ENCODE measurements at regions not wholly inside any gene's neighbourhood (a gene's known extent, or its start where the extent isn't known, plus 50 kb on each side); places are given as distances from the start of the nearest gene placed in this dataset.
"Not testable (repeated sequence)": the region's sequence is repeated elsewhere in the genome, so short reads cannot be mapped to it uniquely, and the experiment has no call there.

- peak; percentile 93 for DNase-seq
Measured at GRCh38 chr10:84946904-84947303, 618.5 kb downstream of the CCSER2 start.

DNA sequence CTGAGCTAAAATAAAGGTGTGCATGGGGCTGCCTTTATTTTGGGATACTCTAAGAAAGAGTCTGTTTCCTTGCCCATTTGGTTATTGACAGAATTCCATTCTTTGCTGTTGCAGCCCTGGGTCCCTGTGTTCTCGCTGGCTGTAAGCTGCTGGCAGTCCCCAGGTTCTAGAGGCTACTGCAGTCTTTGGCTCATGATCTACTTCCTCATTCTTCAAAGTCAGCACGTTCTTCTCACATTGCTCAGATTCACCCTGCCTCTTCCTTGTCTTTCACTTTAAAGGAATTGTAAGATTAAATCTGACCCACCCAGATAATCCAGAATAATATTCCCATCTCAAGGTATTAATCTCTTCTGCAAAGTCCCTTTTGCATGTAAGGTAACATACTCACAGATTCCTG is 620.3 kb downstream of the CCSER2 start:
- DNase-seq = no peak

- no peak for DNase-seq
Measured at GRCh38 chr10:84951616-84952015, 623.2 kb downstream of the CCSER2 start.

DNA sequence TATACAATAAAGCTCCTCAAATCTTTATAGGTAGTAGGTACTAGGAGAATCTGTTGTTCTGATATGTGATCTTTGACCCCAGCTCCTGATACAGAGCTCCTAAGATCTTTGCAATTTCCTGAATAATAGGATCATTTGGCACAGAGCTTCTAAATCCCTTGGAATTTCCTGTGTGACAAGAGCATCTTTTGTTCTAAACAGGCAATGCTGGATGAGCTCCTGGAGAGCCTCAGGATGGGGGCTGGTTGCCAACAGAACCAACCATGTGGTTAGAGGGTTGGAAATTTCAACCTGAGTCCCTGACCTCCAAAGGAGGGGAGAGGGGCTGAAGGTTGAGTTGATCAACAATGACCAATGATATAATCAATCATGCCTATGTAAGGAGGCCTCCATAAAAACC is 629.0 kb downstream of the CCSER2 start:
- DNase-seq = no peak

DNA sequence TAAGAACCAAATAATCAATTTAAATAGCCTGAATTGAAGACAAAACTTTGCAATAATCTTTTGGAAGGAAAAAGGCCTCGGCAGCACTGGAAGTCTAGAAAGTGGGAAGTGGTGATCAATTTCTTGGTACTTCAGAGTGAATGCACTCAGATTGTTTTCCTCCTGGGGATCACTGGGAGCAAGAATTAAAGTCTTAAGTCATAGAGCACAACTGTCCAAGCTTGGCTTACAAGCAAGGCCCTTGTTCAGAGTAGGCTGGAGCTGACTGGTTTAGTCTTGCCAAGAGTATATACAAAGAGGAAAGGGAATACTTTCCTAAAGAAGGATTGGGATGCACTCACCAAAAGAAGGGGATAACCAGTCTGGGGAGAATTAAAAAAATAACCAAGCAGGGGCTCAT is 637.1 kb downstream of the CCSER2 start:
- no peak for DNase-seq

GRCh38 chr10:84966708-84967441 is 638.5 kb downstream of the CCSER2 start:
- DNase-seq = no peak

DNA sequence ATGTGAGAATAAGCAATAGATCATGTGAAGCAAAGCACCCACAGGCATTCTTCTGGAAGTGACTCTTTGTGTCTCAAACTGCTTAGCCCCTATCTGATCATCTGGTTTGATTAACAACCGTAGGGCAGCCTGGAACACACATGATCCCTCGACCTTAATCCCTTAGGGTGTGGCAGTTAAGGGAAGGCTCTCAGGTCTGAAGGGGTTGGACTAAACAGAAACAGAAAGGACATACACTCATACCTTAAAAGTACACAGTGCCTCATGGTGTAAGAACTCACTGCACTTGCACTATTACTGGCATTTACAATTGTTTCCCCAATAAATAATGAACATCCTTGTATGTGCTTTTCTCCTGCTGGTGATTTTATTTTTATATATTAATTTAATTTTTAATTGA is 640.9 kb downstream of the CCSER2 start:
- not testable (repeated sequence) for DNase-seq

DNA sequence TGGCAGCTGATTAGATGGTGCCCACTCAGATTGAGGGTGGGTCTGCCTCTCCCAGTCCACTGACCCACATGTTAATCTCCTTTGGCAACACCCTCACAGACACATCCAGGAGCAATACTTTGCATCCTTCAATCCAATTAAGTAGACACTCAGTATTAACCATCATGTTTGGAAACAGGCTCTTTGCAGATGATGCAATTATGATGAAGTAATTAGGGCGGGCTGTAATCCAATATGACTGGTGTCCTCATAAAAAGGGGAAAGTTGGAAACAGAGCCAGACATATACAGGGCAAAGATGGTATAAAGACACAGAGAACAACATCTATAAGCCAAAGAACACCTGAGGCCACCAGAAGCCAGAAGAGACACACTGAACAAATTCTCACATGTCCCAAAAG is 658.6 kb downstream of the CCSER2 start:
- DNase-seq = no peak

DNA sequence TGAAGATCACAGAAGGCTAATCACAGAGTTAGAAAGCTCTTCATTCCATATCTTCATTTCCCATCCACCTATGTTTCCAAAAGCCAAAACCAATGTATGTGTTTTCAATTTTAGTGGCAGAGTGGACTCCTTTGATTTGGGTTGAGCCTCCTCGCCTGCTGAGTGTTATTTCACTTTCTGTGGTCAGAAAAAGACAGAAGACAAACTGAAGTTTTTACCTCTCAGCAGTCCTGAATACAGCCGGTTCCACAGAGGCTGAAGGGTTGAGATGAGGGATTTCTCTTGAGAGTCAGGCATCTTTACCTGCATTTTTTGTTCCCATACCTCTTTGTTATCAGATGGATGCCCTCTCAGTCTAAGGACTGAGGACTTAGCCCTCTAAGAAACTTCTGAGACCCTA is 659.6 kb downstream of the CCSER2 start:
- DNase-seq = no peak

- DNase-seq = no peak
Measured at GRCh38 chr10:84990713-84991112, 662.3 kb downstream of the CCSER2 start.

DNA sequence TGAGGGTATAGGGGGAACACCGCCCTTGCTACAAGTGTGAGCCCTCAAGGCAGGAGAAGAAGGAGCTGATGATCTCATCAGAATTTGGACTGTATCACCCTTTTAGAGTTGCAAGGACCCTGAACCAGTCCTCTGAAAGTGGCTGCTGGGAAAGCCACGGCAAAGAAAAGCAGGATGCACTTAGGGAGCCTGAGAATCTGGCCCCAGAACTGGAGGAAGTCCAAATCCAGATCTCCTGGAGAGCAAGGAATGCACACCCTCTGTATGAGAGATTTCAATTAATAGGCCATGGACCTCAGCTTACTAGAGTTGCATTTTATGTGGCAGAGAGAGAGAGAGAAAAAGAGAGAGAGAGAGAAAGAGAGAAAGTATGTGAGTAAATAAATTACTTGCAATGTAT is 662.9 kb downstream of the CCSER2 start:
- no peak for DNase-seq

GRCh38 chr10:84993251-84994035 is 665.1 kb downstream of the CCSER2 start:
- DNase-seq = no peak

GRCh38 chr10:84994722-84995121 is 666.3 kb downstream of the CCSER2 start:
- DNase-seq = no peak

GRCh38 chr10:84996580-84996979 is 668.2 kb downstream of the CCSER2 start:
- DNase-seq = no peak

DNA sequence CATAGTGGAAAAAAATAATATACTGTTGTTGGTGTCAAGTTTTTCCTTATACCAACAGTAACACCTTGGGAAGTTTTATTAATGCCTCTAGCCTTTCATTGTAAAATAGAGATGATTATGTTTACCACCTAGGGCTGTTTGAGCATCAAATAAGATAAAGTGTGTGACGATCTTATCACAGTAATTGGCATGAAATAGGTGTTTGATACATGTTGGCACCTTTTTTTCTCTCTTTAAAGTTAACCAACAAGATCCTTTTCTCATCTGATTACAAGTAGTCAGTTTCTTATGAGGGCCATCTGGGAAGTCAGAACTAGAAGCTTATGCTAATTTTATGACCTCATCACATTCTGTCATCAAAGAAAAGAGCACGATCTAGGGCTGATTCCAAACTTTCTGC is 669.5 kb downstream of the CCSER2 start:
- DNase-seq = no peak

GRCh38 chr10:84999929-85000328 is 671.5 kb downstream of the CCSER2 start:
- no peak for DNase-seq

DNA sequence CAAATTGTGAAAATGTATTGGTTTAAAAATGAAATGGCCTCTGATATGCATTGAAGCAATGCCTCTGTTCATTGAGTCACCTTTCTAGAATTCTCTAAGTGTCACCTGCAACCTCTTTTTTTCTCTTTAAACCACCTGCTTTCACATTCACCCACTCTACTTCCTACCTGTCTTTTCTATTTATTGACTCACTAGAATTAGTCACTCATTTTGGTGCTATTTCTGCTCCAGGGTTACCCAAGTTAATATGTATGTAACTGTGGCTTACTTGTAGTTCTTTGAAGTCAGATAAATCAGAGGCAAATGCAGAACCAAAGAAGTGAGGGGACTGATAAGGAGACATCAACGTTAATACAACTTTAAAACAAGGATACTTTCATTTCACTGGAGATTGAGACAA is 674.7 kb downstream of the CCSER2 start:
- no peak for DNase-seq

DNA sequence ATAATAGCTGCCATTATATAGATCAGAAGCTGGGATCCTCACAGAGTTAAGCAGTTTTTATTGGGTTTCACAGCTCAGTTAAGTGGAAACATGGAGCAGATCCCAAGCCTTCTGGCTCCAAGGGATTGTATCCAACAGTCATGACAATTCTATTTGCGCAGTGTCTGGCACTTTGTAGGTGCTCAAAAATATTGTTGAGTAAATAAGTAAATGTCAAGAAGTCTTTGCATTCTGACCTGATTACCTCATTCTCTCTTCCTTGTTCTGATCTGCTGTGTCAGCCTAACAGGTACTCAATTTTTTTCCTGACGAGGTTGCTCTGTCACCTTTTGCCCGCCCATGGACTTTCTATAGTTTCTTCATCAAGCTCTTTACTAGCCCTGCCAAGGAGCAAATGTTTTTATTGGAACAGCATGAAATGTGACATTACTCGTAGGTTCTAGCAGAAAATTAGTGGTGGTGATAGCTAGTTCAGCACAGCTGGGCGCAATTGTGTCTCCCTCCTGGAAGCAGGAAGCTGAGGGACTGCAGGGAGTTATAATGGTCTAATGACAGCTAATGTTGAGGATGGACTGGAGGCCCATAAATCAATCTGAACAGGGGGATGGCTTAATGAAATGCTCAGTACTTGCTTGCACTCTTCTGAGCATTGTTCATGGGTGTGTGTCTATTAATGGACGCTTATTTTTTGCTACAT is 680.2 kb downstream of the CCSER2 start:
- DNase-seq = peak; percentile 36

DNA sequence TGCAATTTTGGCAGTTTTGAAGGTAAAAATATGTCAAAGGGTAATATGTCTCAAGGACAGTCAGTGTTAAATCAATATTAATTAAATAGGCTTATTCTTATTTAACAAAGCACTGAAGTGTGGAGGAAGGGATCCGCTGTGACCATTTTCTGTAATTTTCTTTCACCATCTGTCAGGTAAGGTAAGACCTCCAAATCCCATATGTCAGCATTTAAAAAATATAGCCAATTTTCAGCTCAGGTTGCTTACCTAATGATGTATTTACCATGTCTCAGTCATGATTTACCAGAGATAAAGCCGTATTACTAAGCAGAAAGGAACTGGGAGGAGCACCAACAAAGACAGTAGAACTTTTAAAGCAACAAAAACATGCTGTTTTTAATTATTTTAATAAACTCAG is 683.9 kb downstream of the CCSER2 start:
- DNase-seq = peak; percentile 4

GRCh38 chr10:85026878-85027467 is 698.6 kb downstream of the CCSER2 start:
- no peak for DNase-seq

DNA sequence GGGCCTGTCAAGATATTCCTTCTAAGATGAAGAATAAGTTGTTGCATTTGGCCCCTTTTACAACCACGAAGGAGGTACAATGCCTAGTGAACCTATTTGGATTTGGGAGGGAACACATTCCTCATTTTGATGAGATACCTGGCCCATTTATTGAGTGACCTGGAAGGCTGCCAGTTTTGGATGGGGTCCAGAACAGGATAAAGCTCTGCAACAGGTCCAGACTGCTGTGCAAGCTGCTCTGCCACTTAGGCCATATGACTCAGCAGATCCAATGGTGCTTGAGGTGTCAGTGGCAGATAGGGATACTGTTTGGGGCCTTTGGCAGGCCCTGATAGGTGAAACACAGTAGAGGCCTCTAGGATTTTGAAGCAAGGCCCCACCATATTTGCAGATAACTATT is 704.6 kb downstream of the CCSER2 start:
- no peak for DNase-seq

GRCh38 chr10:85036661-85037060 is 708.3 kb downstream of the CCSER2 start:
- DNase-seq = no peak

- DNase-seq = no peak
Measured at GRCh38 chr10:85039311-85039710, 710.9 kb downstream of the CCSER2 start.

DNA sequence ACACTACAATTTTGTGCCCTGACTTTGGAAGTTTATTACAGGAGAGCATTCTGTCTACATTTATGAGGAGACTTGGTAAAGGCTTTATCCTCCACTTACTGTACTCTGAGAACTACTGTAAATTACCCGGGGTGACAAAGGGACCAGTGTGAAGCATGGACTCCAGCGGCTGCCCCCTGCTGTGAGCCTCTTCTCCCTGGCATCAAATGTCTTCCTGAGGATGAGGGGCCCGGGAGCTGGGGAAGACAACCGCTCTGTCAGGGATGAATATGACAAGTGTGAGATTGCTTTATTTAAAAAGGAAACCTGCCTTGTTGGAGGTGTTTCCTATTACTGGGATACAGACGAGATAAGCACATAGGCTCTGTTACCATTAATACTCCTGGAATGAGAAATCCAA is 714.8 kb downstream of the CCSER2 start:
- no peak for DNase-seq

Data from NCI-H748 treated with DMSO at 0.1 percent for 48 hours (cell line).